Cardiac fibroblast (primary cell): ENCODE measurements at regions not wholly inside any gene's neighbourhood (a gene's known extent, or its start where the extent isn't known, plus 50 kb on each side); places are given as distances from the start of the nearest gene placed in this dataset.

Source experiments
- DNase-seq, 2 donors: peaks; one replicate each; pipeline versions ENCODE4 v3.0.0 to v3.0.0-alpha.2; 2010; ENCODE audit warnings: low read depth in 2 of 2
- H3K4me3 ChIP-seq, 2 donors: replicated peaks in 1 of 2; 1 replicate in 1 of 2; 2 replicates in 1 of 2; pipeline ENCODE4 v1.5.1; 2011; ENCODE audit warnings: low read depth in 2 of 2, low read length in 2 of 2, mild to moderate bottlenecking in 2 of 2, moderate library complexity in 1 of 2
- TF ChIP-seq, protein P1 (sequence below): IDR thresholded peaks from one replicate; pipeline ENCODE4 v1.5.1; 2011; ENCODE audit warnings: low read depth, mild to moderate bottlenecking, low read length, inconsistent platforms

DNA sequence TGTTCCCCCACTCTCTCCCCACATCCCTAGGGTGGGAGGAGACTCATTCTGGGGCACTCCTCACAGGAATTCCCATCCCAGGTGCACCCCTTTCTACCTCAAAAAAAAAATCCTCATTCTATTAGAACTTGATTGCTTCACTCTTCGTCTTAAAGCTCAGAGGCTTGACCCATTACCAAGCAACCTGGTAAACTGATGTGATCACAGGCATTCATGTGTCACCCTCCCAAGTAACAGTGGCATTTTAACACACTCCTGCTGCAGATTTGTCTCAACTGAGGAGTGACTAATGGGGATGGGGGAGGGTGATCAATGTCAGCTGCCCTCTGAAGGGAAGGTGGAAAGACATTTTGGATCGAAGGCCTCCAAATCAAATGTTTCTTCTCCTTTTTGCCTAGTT is 78.1 kb upstream of the PTHLH start:
- H3K4me3 ChIP-seq, result no peak overlapping the region
- TF ChIP-seq, protein P1, sequence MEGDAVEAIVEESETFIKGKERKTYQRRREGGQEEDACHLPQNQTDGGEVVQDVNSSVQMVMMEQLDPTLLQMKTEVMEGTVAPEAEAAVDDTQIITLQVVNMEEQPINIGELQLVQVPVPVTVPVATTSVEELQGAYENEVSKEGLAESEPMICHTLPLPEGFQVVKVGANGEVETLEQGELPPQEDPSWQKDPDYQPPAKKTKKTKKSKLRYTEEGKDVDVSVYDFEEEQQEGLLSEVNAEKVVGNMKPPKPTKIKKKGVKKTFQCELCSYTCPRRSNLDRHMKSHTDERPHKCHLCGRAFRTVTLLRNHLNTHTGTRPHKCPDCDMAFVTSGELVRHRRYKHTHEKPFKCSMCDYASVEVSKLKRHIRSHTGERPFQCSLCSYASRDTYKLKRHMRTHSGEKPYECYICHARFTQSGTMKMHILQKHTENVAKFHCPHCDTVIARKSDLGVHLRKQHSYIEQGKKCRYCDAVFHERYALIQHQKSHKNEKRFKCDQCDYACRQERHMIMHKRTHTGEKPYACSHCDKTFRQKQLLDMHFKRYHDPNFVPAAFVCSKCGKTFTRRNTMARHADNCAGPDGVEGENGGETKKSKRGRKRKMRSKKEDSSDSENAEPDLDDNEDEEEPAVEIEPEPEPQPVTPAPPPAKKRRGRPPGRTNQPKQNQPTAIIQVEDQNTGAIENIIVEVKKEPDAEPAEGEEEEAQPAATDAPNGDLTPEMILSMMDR, result no peak
- no peak for DNase-seq

DNA sequence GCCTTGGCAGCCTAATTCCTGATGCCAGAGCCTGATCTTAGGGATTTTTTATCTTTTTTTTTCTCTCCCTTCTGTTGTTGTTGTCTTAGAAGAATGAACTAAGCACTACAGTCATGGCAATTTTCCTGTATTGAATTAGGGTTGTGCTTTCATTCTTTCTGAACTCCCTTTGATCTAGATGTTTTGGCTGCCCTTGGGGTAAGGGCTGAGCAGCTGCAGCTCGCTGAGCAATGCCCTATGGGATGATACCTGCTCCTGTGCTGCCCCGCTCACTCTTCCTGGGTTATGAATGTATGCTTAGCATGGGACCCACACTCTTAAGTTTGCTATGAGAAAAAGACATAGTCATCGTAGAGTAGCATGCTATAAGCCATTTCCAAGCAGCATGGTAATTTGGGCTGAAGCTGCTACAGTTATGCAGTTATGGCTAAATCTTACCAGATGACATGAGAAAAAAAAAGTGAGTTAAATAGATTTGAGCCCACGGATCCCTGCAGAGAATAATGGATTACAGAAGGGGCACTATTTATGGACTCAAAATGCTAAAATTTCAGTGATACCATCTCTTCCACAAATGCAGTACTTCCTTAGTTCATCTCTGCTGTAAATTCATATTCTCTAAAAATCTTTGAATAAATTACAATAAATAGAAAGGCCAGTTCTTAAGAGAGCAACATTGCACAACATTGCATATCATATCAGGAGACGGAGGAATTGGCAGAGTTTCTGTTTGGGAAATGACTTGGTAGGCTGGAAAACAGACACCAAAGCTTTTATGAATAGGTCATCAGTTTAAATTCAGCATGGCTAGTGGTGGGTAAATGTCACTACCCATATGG is 79.2 kb upstream of the PTHLH start:
- H3K4me3 ChIP-seq, result no peak overlapping the region
- TF ChIP-seq, protein P1, result no peak
- DNase-seq, result peak; percentile 58 to 92

DNA sequence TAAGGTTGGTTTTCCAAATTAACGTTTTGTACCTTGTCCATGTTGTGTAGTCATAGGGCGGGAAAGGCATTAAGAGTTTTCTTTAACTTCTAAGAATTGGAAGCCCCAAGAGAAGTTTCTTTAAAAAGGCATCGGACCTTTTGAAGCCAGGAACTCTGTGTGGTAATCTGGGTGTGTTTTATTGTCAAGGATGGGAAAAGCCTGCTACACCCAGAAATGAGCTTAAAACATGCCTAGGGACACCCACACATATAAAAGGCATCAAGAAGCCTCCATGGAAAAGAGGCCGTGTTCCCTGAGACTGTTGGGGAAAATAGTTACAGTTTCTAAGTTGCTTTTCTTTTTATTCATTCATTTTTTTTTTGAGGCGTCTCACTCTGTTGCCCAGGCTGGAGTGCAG is 81.0 kb upstream of the PTHLH start:
- DNase-seq, result no peak
- no peak overlapping the region for H3K4me3 ChIP-seq
- TF ChIP-seq, protein P1, result no peak

DNA sequence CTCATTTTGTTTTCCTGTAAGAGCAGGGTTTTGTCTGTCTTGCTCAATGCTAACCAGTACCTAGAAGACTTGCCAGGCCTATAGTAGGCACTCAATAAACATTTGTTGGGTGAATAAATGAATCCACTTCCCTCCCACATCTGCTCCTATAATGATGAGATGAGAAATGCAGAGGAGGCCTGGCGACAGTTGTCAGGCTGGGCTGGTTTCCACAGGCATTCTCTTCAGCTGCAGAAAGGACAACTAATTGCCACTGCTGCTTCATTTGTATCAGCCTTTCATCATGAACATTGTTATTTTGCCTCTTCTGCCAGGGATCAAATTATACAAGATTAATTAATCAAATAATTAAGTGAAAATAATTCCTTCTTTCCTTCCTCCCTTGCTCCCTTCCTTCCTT is 82.0 kb upstream of the PTHLH start:
- TF ChIP-seq, protein P1, result no peak
- H3K4me3 ChIP-seq, result no peak overlapping the region
- DNase-seq, result no peak

DNA sequence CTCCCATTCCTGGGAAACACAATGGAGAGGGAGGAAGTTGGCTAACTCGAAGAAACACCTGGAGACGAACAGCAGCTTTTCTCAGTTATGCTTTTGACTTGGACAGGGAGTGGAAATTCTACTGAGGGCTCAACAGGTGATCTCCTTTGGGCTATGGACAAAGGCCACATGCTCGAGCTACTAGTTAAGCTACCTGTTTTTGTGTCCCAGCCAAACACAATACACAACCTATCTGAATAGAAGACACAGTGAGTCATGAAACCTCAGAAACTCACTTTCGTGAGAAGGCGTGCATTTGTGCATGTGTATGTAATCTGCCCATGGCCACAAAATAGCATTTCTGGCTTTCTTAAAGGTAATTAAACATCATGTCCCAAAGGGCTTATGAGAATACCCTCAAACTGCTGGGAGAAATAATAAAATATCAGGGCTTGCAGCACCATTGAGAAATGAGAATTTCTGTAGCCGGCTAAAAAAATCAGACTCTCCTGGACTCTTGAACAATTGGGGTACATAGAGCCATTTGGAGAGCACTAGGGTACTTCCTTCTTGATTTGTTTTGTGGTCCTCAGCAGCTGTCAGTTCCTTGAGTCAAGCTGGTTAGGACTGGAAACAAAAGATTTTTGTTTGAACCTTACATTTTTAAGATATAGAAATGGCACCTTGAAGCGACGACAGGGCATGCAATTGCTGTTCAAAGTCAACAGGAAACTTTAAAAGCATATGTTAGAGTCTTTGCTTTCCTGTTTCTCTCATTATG is 85.5 kb upstream of the PTHLH start:
- TF ChIP-seq, protein P1, result no peak

DNA sequence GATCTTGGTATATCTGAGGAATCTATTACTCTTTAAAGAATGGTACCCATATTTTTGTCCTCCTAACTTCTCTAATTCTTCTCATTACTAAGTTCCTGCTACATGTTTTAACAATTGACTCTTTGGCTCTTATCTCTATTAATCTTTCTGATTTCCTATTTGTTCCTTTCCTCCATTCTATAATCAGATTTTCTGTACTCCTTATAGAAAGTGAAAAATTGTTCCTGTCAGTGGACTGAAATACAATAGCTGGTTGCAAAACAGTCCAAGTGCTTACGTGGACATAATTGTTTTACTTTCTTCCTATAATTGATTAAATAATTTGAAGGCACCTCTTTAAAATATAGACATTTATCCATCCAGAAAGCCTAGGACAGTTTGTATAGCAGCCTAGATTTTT is 86.7 kb upstream of the PTHLH start:
- no peak overlapping the region for H3K4me3 ChIP-seq
- no peak for DNase-seq
- TF ChIP-seq, protein P1, result no peak

More for the DNA sequence above, 85.5 kb upstream of the PTHLH start:
- no peak overlapping the region for H3K4me3 ChIP-seq
- DNase-seq, result peak in 1 of 2 donors; percentile 58
